NCI-H82 treated with DMSO at 0.1 percent for 48 hours (cell line): ENCODE measurements at regions not wholly inside any gene's neighbourhood (a gene's known extent, or its start where the extent isn't known, plus 50 kb on each side); places are given as distances from the start of the nearest gene placed in this dataset.
"Not testable (repeated sequence)": the region's sequence is repeated elsewhere in the genome, so short reads cannot be mapped to it uniquely, and the experiment has no call there.

Experiments
- DNase-seq: peaks from one replicate; lab custom pipeline; 2025; ENCODE audit not compliant: unreplicated experiment; lab: John Stamatoyannopoulos, UW

GRCh38 chr16:16448423-16448822, 69.5 kb downstream of the NPIPA7 start:
- not testable (repeated sequence) for DNase-seq

GRCh38 chr16:16449712-16450237, 70.8 kb downstream of the NPIPA7 start:
- not testable (repeated sequence) for DNase-seq

GRCh38 chr16:16451721-16452410, 72.9 kb downstream of the NPIPA7 start:
- not testable (repeated sequence) for DNase-seq

GRCh38 chr16:16458579-16458978, 79.6 kb downstream of the NPIPA7 start:
- DNase-seq = not testable (repeated sequence)

GRCh38 chr16:16463792-16464191, 84.9 kb downstream of the NPIPA7 start:
- not testable (repeated sequence) for DNase-seq

- not testable (repeated sequence) for DNase-seq
Observed at GRCh38 chr16:16488919-16489318, 110.0 kb downstream of the NPIPA7 start.

GRCh38 chr16:16489466-16489865, 110.5 kb downstream of the NPIPA7 start:
- DNase-seq = not testable (repeated sequence)

- DNase-seq = not testable (repeated sequence)
Observed at GRCh38 chr16:16494114-16494513, 115.2 kb downstream of the NPIPA7 start.

GRCh38 chr16:16494998-16495397, 116.1 kb downstream of the NPIPA7 start:
- not testable (repeated sequence) for DNase-seq

GRCh38 chr16:16499875-16500274, 120.9 kb downstream of the NPIPA7 start:
- DNase-seq = not testable (repeated sequence)

- not testable (repeated sequence) for DNase-seq
Observed at GRCh38 chr16:16507041-16507440, 128.1 kb downstream of the NPIPA7 start.

- not testable (repeated sequence) for DNase-seq
Observed at GRCh38 chr16:16508344-16508743, 129.4 kb downstream of the NPIPA7 start.

- not testable (repeated sequence) for DNase-seq
Observed at GRCh38 chr16:16519395-16519794, 140.5 kb downstream of the NPIPA7 start.

- not testable (repeated sequence) for DNase-seq
Observed at GRCh38 chr16:16521239-16522002, 142.5 kb downstream of the NPIPA7 start.

- not testable (repeated sequence) for DNase-seq
Observed at GRCh38 chr16:16526998-16527397, 148.1 kb downstream of the NPIPA7 start.

GRCh38 chr16:16530744-16531143, 151.8 kb downstream of the NPIPA7 start:
- DNase-seq = not testable (repeated sequence)

- DNase-seq = not testable (repeated sequence)
Observed at GRCh38 chr16:16535565-16535964, 156.6 kb downstream of the NPIPA7 start.

GRCh38 chr16:16536151-16536550, 157.2 kb downstream of the NPIPA7 start:
- not testable (repeated sequence) for DNase-seq

GRCh38 chr16:16549710-16550109, 170.8 kb downstream of the NPIPA7 start:
- not testable (repeated sequence) for DNase-seq

- DNase-seq = not testable (repeated sequence)
Observed at GRCh38 chr16:16550824-16551223, 171.9 kb downstream of the NPIPA7 start.

GRCh38 chr16:16552819-16553340, 173.9 kb downstream of the NPIPA7 start:
- DNase-seq = not testable (repeated sequence)
